ENCODE measurements at regions not wholly inside any gene's neighbourhood (a gene's known extent, or its start where the extent isn't known, plus 50 kb on each side); places are given as distances from the start of the nearest gene placed in this dataset.
"Not testable (repeated sequence)": the region's sequence is repeated elsewhere in the genome, so short reads cannot be mapped to it uniquely, and the experiment has no call there.

- WGBS, result 93% methylated on average over 2 of the region's 2 CpGs
- no peaks in the 10 kb centered on the region for H3K36me3 ChIP-seq (ENCODE audit: control insufficient read depth in 4 of 4, insufficient read depth in 3 of 4, low read depth in 1 of 4, low read length in 3 of 4)
- H3K9me3 ChIP-seq (ENCODE audit: control insufficient read depth in 4 of 4, low read length in 3 of 4), result peaks cover 0 to 2% (median 0%) of the 10 kb centered on the region in 4 donors
- H3K4me3 ChIP-seq (ENCODE audit: low read depth in 1 of 3, low read length in 3 of 3), result peak overlapping the region in 1 of 3 donors; percentile 1
- H3K4me1 ChIP-seq (ENCODE audit: control insufficient read depth in 4 of 4, insufficient read depth in 4 of 4, low read length in 3 of 4), result peaks cover 0 to 4% (median 0%) of the 10 kb centered on the region in 4 donors
- TF ChIP-seq RXRA (IDR thresholded peaks at IDR 0.05), result peak in 1 of 2 donors; percentile 12
- TF ChIP-seq RAD21 (IDR thresholded peaks at IDR 0.05), result no peak
- H3K27ac ChIP-seq (ENCODE audit: low read depth in 1 of 2, low read length in 2 of 2), result no peak overlapping the region
- no peak for DNase-seq (ENCODE audit: low spot score)
- H3K27me3 ChIP-seq (ENCODE audit: control insufficient read depth in 4 of 4, insufficient read depth in 4 of 4, low read length in 3 of 4), result no peaks in the 10 kb centered on the region
- H3K9ac ChIP-seq (ENCODE audit: low read depth in 1 of 2, low read length in 2 of 2), result no peak overlapping the region
These were observed 520.9 kb downstream of the HTR1B start for GRCh38 chr6:76942203-76942966.

- H3K27me3 ChIP-seq (ENCODE audit: control insufficient read depth in 4 of 4, insufficient read depth in 4 of 4, low read length in 3 of 4), result no peaks in the 10 kb centered on the region
- no peaks in the 10 kb centered on the region for H3K36me3 ChIP-seq (ENCODE audit: control insufficient read depth in 4 of 4, insufficient read depth in 3 of 4, low read depth in 1 of 4, low read length in 3 of 4)
- no peak overlapping the region for H3K4me3 ChIP-seq (ENCODE audit: low read depth in 1 of 3, low read length in 3 of 3)
- H3K9me3 ChIP-seq (ENCODE audit: control insufficient read depth in 4 of 4, low read length in 3 of 4), result peaks cover 0 to 2% (median 0%) of the 10 kb centered on the region in 4 donors
- no peak for DNase-seq (ENCODE audit: low spot score)
- H3K9ac ChIP-seq (ENCODE audit: low read depth in 1 of 2, low read length in 2 of 2), result no peak overlapping the region
- 61% methylated on average over 1 of the region's 1 CpG for WGBS
- no peak overlapping the region for H3K27ac ChIP-seq (ENCODE audit: low read depth in 1 of 2, low read length in 2 of 2)
- peaks cover 0 to 4% (median 0%) of the 10 kb centered on the region in 4 donors for H3K4me1 ChIP-seq (ENCODE audit: control insufficient read depth in 4 of 4, insufficient read depth in 4 of 4, low read length in 3 of 4)
- TF ChIP-seq FOXA2 (IDR thresholded peaks at IDR 0.05), result no peak
- no peak for TF ChIP-seq NR2F2 (IDR thresholded peaks at IDR 0.05)
- TF ChIP-seq HNF4A (conservative IDR thresholded peaks at IDR 0.05), result peak; percentile 30 to 49
- TF ChIP-seq JUND (IDR thresholded peaks at IDR 0.05), result no peak
- peak in 1 of 2 donors; percentile 13 for TF ChIP-seq RAD21 (IDR thresholded peaks at IDR 0.05)
These were observed 523.1 kb downstream of the HTR1B start for GRCh38 chr6:76940191-76940590.

- no peak for DNase-seq (ENCODE audit: low spot score)
- Histone ChIP-seq H3K4me1 (ENCODE audit: control insufficient read depth in 4 of 4, insufficient read depth in 4 of 4, low read length in 3 of 4) (no peaks in the 10 kb centered on the region), H3K9me3 (ENCODE audit: control insufficient read depth in 4 of 4, low read length in 3 of 4) (no peaks in the 10 kb centered on the region), H3K27ac (ENCODE audit: low read depth in 1 of 2, low read length in 2 of 2) (no peak overlapping the region), H3K9ac (ENCODE audit: low read depth in 1 of 2, low read length in 2 of 2) (no peak overlapping the region), H3K27me3 (ENCODE audit: control insufficient read depth in 4 of 4, insufficient read depth in 4 of 4, low read length in 3 of 4) (no peaks in the 10 kb centered on the region), H3K36me3 (ENCODE audit: control insufficient read depth in 4 of 4, insufficient read depth in 3 of 4, low read depth in 1 of 4, low read length in 3 of 4) (no peaks in the 10 kb centered on the region), H3K4me3 (ENCODE audit: low read depth in 1 of 3, low read length in 3 of 3) (no peak overlapping the region)
- no peak for TF ChIP-seq CTCF (IDR thresholded peaks at IDR 0.05; ENCODE audit: low read depth, low read length, missing input control)
- no peak for TF ChIP-seq JUND (IDR thresholded peaks at IDR 0.05)
- no peak for TF ChIP-seq RAD21 (IDR thresholded peaks at IDR 0.05)
- no peak for TF ChIP-seq NR2F2 (IDR thresholded peaks at IDR 0.05)
- WGBS, result 67% methylated on average over 2 of the region's 2 CpGs
These were observed 548.6 kb downstream of the HTR1B start for GRCh38 chr6:76914737-76915136.

- H3K4me3 ChIP-seq (ENCODE audit: low read depth in 1 of 3, low read length in 3 of 3); H3K4me1 ChIP-seq (ENCODE audit: control insufficient read depth in 4 of 4, insufficient read depth in 4 of 4, low read length in 3 of 4); DNase-seq (ENCODE audit: low spot score); H3K9ac ChIP-seq (ENCODE audit: low read depth in 1 of 2, low read length in 2 of 2); H3K27me3 ChIP-seq (ENCODE audit: control insufficient read depth in 4 of 4, insufficient read depth in 4 of 4, low read length in 3 of 4); H3K9me3 ChIP-seq (ENCODE audit: control insufficient read depth in 4 of 4, low read length in 3 of 4); H3K27ac ChIP-seq (ENCODE audit: low read depth in 1 of 2, low read length in 2 of 2); H3K36me3 ChIP-seq (ENCODE audit: control insufficient read depth in 4 of 4, insufficient read depth in 3 of 4, low read depth in 1 of 4, low read length in 3 of 4): not testable (repeated sequence)
- 97% methylated on average over 4 of the region's 6 CpGs for WGBS
These were observed 557.8 kb downstream of the HTR1B start for GRCh38 chr6:76905541-76905940.

Data from liver (tissue), 8 donors.